Testis (tissue), 2 donors: ENCODE measurements at regions not wholly inside any gene's neighbourhood (a gene's known extent, or its start where the extent isn't known, plus 50 kb on each side); places are given as distances from the start of the nearest gene placed in this dataset.
"Not testable (repeated sequence)": the region's sequence is repeated elsewhere in the genome, so short reads cannot be mapped to it uniquely, and the experiment has no call there.

ENCODE experiments used
- CTCF ChIP-seq, 3 experiments: fragments of 450-650 bp in 2 of 3; fragments of 200-600 bp in 1 of 3; sonication (generic) in 1 of 3; IDR thresholded peaks; one replicate each; pipeline ENCODE4 v1.5.1; 2016 to 2019; ENCODE audit warnings: antibody characterized with exemption in 3 of 3, mild to moderate bottlenecking in 2 of 3, moderate library complexity in 1 of 3
- POLR2A ChIP-seq: fragments of 450-650 bp; IDR thresholded peaks from one replicate; pipeline ENCODE4 v1.6.1; 2017; ENCODE audit warnings: antibody characterized with exemption, mild to moderate bottlenecking, moderate library complexity

DNA sequence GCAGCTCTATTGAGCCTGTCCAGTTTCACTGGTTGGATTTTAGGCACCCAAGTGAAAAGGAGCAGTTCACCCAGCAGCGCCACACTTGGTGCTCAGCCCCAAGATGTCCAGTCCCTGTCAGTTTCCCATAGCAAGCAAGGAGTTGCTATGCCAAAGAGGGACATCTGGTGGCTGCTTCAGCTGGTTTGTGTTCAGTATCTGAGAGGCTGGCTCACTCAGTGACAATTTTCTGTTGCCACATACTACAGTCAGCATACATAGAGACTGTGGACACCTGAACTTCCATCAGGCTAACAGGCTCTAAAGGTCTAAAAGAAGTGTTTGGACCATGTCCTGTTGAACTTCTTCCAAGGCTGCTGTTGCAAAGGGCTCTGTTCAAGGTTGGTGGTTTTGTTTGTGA lies 453.9 kb downstream of the RPIA start:
- TF ChIP-seq CTCF (IDR thresholded peaks at IDR 0.05); POLR2A: not testable (repeated sequence)
